Spleen (tissue), 7 donors: ENCODE measurements at regions not wholly inside any gene's neighbourhood (a gene's known extent, or its start where the extent isn't known, plus 50 kb on each side); places are given as distances from the start of the nearest gene placed in this dataset.

Experiments used
- CTCF ChIP-seq, 11 experiments: fragments of 200-600 bp in 7 of 11; fragments of 450-650 bp in 4 of 11; sonication (generic) in 4 of 11; IDR thresholded peaks in 8 of 11; conservative IDR thresholded peaks in 3 of 11; 1 replicate in 7 of 11; 2 replicates in 4 of 11; pipeline versions ENCODE4 v1.4.0 to v1.8.0; 2016 to 2021; ENCODE audit warnings: antibody characterized with exemption in 11 of 11, inconsistent platforms in 4 of 11, mild to moderate bottlenecking in 1 of 11
- POLR2A ChIP-seq, 3 donors: fragments of 450-650 bp; IDR thresholded peaks; one replicate each; pipeline ENCODE4 v1.5.1; 2017; ENCODE audit warnings: antibody characterized with exemption in 3 of 3, mild to moderate bottlenecking in 1 of 3
- POLR2AphosphoS5 ChIP-seq, 3 donors: sonication (generic); formaldehyde crosslinking; IDR thresholded peaks; one replicate each; pipeline ENCODE4 v1.5.1; 2017; ENCODE audit warnings: antibody characterized with exemption in 3 of 3
- donor health status: DM: no; HTN: no; CAD: no; lungs with moderate emphysema.
- donor health status: DM: no; HTN: no; CAD: no.
- donor health status: DM: no; HTN: no; CAD: no.

- TF ChIP-seq CTCF (IDR thresholded peaks at IDR 0.05 in 8 of 11, conservative IDR thresholded peaks at IDR 0.05 in 3 of 11) (no peak), POLR2A (IDR thresholded peaks at IDR 0.05) (no peak), POLR2AphosphoS5 (IDR thresholded peaks at IDR 0.05) (no peak)
Observed at GRCh38 chr13:21853779-21854178, 182.9 kb downstream of the FGF9 start.
